ENCODE measurements at regions not wholly inside any gene's neighbourhood (a gene's known extent, or its start where the extent isn't known, plus 50 kb on each side); places are given as distances from the start of the nearest gene placed in this dataset.

DNA sequence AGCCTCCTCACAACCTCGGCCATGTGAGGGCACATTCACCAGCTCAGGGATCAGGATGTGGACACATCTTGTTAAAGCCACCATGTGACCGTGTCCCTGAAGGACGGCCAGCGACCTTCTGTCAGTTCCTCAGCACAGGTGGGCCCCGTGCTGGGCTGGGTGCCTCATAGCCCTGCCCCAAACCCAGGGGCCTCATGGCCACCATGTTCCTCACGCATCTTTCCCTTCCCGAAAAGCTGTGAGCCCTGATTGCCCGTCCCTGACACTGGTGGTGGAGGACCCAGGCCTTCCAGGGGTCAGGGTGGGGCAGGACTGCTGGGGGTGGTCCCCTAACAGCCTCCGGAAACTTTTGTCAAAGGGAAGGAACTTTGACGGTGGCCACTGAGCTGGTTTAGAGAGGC is 60.1 kb upstream of the ADRA2C start:
- TF ChIP-seq EZH2 (IDR thresholded peaks at IDR 0.05; ENCODE audit: insufficient read depth, poor library complexity, severe bottlenecking): no peak
- TF ChIP-seq EZH2phosphoT487 (IDR thresholded peaks at IDR 0.05; ENCODE audit: insufficient read depth, low read depth): no peak

Measured in GM23248 (cell line).